Activated T-cell treated with anti-CD3 and anti-CD28 coated beads, Interleukin-2, amount 50 U/mL, for 48 hours (primary cell): ENCODE measurements at regions not wholly inside any gene's neighbourhood (a gene's known extent, or its start where the extent isn't known, plus 50 kb on each side); places are given as distances from the start of the nearest gene placed in this dataset.

ENCODE experiments used
- DNase-seq, 2 experiments: peaks; one replicate each; pipeline ENCODE4 v3.0.0-alpha.2; 2020

- DNase-seq, result no peak
Measured at GRCh38 chr12:61701471-61701870, 558.7 kb upstream of the USP15 start.

GRCh38 chr12:61706783-61707182 is 553.4 kb upstream of the USP15 start:
- DNase-seq, result no peak

DNA sequence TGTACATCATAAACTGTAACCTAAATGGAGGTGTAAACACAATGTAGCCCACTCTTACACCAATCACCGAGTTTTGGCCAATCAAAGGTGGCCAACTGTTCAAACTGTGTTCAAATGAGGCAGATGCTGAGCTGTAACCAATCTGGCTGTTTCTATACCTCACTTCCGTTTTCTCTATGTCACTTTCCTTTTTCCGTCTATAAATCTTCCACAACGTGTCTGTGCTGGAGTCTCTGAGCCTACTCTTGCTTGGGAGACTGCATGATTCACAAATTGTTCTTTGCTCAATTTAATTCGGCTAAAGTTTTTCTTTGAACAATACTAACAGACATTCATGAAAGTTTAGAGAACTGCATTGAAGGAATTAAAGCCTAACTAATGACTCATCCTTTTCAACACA is 547.1 kb upstream of the USP15 start:
- DNase-seq, result no peak

DNA sequence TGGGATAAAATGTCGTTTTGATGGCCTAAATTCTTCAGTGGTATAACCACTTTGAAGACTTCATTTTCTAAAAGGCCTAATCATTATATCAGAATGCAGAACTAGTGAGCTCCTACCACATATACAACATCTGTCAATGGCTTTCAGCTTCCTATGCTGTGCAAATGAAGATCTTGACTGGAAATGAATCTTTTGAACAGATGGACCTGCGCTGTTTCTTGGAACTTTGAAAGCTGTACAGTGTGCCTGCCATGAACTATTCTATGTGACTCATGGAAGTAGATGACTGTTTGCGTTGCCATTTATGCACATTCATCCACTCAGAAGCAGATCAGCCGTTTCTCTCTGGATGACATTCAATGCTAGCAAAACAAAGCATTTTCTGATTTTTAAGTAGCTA is 542.2 kb upstream of the USP15 start:
- no peak for DNase-seq

GRCh38 chr12:61739925-61740324 is 520.3 kb upstream of the USP15 start:
- DNase-seq, result no peak

- no peak for DNase-seq
Measured at GRCh38 chr12:61750604-61751003, 509.6 kb upstream of the USP15 start.

- DNase-seq, result no peak
Measured at GRCh38 chr12:61754214-61754613, 506.0 kb upstream of the USP15 start.

DNA sequence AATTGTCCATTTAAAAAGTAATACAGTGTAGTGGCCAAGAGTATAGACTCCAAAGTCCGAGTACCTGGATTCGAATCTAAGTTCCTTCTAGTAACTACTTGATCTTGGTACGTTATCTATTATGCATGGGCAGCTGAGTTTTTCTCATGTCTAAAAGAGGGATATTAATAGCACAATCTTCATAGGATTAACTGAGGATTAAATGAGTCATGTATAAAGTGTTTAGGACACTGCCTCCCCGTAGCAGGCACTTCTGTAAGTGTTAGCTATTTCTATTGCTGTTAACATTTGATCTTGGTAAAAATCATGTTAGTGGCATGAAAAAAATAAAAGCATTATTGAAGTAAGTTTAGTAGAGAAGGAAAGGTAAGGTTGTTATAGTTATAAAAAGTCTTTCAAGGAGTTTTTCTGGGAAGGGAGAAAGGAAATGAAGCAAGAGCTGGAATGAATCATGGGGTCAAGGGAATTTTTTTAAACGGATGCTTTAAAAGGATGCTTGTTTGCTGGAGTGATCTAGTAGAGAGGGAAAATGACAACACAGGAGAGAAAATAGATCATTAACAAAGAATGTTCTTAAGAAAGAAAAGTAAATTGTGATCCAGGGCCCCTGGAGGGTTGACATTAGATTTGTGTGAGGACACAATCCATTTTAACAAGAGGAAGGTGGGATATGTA is 502.2 kb upstream of the USP15 start:
- no peak for DNase-seq

- no peak for DNase-seq
Measured at GRCh38 chr12:61758661-61759060, 501.5 kb upstream of the USP15 start.

DNA sequence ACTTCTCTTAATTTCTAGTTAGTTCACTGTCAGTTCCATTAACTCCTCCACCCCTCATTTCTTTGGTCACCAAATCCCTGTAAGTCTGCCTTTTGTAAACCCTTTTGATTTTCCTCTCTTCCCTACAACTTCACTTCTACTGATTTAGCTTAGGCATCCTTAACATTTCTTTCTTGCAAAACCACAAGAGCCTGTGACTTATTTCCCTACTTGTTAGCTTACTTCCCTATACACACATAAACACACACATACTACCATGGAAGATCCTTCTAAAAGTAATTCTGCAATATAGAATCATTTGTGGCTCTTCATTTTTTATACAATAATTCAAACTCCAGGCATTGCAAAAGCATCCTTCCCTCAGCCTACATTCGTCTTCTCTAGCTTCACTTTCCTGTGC is 494.3 kb upstream of the USP15 start:
- no peak for DNase-seq

DNA sequence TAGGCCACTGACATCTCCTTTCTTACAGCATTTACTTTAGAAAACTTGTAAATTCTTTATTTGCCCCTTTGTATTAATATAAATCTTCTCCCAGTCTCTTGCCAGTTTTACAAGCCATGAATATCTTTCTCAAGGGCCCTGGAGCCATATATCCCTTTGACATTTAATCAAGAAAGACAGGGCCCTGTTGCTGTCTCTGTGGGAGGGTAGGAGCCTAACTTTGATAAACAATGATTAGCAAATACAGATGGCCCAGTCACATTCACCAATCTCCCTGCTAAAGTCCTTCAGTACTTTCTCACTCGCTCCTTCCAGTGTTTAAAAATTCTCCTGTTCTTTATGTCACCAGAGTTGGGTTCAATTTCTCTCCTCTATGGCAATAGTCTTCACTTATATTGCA is 479.8 kb upstream of the USP15 start:
- no peak for DNase-seq

DNA sequence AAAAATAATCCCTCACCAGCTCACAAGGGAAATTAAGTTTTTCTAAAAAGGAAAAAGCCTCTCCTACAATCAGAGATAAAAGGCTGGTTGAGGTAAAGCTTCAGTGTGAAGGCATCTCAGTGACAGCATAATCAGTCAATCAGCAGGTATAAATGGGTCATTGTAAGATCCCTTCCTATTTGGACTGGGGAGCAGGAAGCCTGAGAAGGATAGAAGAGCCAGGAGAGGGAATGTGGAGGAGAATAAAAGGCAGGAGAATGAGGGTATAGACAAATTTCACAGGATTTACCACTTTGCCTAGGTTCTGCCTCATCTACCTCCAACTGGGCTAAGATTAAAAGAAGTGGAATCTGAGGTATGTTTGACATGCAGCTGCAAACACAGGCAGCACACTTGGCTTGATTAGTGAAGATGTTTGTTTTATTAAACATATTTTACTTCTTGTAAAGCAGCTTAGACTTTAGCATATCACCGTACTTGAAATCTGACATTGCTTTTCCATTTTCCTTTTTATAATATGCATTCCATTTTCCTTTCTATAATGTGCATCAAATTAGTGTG is 479.1 kb upstream of the USP15 start:
- DNase-seq, result no peak

DNA sequence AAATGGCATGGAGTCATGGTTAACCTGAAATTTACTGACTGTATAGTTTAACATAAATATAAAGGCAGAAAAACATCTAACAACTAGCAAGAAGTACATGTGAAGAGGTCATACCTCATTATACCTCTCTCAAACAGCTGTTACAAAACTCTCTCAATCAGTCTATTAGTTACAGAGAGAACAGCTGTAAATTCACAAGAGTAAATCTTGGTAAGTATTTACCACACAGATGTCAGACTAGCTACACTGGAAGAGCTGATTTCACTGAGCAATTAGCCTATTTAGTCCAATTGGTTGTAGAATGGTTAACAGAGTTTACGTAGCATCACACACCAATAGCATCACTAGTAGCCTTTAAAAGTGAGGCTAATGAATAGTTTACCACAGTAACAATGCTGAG is 463.4 kb upstream of the USP15 start:
- no peak for DNase-seq

GRCh38 chr12:61797266-61797665 is 462.9 kb upstream of the USP15 start:
- no peak for DNase-seq

DNA sequence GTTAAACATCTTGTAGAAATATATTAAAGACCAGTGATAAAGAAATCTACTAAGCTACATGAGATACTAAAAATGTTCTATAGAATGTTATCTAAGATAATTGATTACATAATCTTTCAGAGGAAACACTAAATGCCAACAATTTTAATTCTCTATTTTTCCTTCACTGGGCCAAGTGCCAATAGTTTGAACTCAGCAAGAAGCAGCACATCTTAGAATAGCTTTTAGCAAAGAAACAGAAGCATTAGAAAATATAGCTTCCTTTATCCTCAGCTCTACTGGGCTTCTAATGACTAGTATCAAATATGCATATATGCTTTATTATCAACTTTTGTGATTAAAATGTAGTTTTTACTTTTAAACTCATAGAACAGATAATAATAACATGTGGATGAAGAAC is 461.4 kb upstream of the USP15 start:
- no peak for DNase-seq

DNA sequence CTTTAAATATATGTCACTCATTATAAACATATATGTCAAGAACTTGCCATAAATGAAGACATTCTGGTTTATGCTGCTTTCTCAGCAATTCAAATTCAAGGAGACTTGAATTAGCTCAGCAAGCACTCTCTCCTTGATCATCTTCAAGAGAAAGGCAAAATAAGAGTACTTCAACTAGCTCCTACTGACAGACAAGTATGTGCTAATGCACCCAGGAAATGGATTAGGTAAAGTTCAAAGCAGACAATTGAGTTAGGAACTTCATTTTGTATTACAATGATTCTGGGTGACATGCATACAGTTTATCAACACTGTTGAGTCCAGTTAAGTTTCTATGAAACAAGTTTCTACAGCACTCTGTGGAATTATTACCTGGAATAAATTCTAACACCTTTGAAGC is 455.9 kb upstream of the USP15 start:
- no peak for DNase-seq

DNA sequence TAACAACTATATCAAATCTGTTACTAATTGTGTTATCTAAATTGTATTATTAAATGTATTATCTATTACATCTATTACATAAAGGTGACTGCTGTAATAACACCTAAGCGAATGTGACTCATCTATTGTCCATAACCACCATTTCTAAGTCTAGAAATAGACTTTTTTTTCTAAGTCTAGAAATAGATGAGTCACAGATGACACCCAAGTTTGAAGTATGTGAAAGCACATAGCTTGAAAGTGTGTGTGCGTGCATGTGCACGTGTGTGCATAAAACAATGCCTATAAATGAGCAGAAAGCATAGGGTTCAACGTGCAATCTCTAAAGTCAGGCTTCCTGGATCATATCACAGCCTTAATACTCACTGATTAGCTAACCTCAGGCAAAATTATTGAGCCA is 451.3 kb upstream of the USP15 start:
- no peak for DNase-seq

GRCh38 chr12:61810486-61810885 is 449.7 kb upstream of the USP15 start:
- DNase-seq, result no peak

GRCh38 chr12:61821381-61821780 is 438.8 kb upstream of the USP15 start:
- DNase-seq, result no peak

DNA sequence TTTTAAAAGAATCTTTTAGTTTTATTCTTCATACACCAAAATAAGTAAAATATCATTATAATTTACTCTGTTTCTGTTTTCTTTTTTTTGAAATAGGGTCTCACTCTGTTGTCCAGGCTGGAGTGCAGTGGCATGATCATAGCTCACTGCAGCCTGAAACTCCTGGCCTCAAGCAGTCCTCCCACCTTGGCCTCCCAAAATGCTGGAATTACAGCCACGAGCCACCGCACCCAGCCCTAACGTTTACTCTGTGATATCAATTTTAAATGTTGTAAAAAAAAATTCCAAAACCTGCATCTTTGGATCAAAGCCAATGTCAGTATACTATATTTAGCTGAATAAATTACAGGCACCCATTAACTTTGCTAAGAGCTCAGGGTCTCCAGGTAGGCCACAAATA is 437.1 kb upstream of the USP15 start:
- no peak for DNase-seq

- DNase-seq, result no peak
Measured at GRCh38 chr12:61846765-61847164, 413.4 kb upstream of the USP15 start.

GRCh38 chr12:61848893-61849292 is 411.3 kb upstream of the USP15 start:
- no peak for DNase-seq

GRCh38 chr12:61853945-61854344 is 406.3 kb upstream of the USP15 start:
- no peak for DNase-seq

DNA sequence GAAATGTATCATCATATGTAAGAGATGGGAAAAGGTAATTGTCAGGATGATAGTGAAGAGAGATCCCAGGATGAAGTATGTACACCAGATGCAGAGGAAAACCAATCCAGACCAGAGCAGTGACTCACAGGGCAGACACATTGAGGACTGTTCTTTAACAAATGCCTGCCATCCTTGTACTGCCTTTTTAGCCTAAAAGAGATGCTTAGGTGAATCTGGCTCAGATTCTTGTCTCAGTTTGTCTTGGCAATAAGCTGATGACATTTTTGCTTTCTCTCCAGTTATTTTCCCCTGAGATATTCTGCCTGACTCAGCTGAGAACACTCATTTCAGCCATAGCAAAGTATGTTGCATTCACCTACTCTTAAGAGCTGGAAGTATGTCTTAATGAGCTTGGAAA is 405.3 kb upstream of the USP15 start:
- DNase-seq, result no peak

GRCh38 chr12:61857968-61858367 is 402.2 kb upstream of the USP15 start:
- no peak for DNase-seq
